CD14-positive monocyte (primary cell): ENCODE measurements at regions not wholly inside any gene's neighbourhood (a gene's known extent, or its start where the extent isn't known, plus 50 kb on each side); places are given as distances from the start of the nearest gene placed in this dataset.

Experiments
- DNase-seq, 3 donors: peaks; one replicate each; pipeline ENCODE4 v3.0.0-alpha.2; 2011 to 2022
- H2AFZ ChIP-seq: 2 replicates; pipeline ENCODE4 v1.6.0; 2012; ENCODE audit warnings: mild to moderate bottlenecking, low read depth, low read length, inconsistent platforms; ENCODE audit not compliant: insufficient read depth, poor library complexity, severe bottlenecking
- H3K27ac ChIP-seq, 2 donors: 1 replicate in 1 of 2; 2 replicates in 1 of 2; pipeline ENCODE4 v1.5.1; 2012 to 2013; ENCODE audit warnings: low read length in 2 of 2, control low read depth in 1 of 2, inconsistent platforms in 1 of 2, low read depth in 1 of 2, mild to moderate bottlenecking in 1 of 2
- H3K27me3 ChIP-seq, 2 donors: one replicate each; pipeline versions ENCODE4 v1.6.0 to v1.6.1; 2011 to 2013; ENCODE audit warnings: low read length in 2 of 2; ENCODE audit not compliant: control insufficient read depth in 2 of 2, insufficient read depth in 2 of 2
- H3K36me3 ChIP-seq, 2 donors: replicated peaks in 1 of 2; 1 replicate in 1 of 2; 2 replicates in 1 of 2; pipeline versions ENCODE4 v1.5.1 to v1.6.1; 2012 to 2013; ENCODE audit warnings: low read length in 2 of 2, control low read depth in 1 of 2, inconsistent platforms in 1 of 2, mild to moderate bottlenecking in 1 of 2; ENCODE audit not compliant: insufficient read depth in 2 of 2, control insufficient read depth in 1 of 2
- H3K4me1 ChIP-seq, 2 donors: 1 replicate in 1 of 2; 2 replicates in 1 of 2; pipeline versions ENCODE4 v1.5.1 to v1.6.1; 2012 to 2013; ENCODE audit warnings: low read length in 2 of 2, control low read depth in 1 of 2, inconsistent platforms in 1 of 2, mild to moderate bottlenecking in 1 of 2, moderate library complexity in 1 of 2; ENCODE audit not compliant: insufficient read depth in 2 of 2, control insufficient read depth in 1 of 2
- H3K4me2 ChIP-seq: replicated peaks from 2 replicates; pipeline ENCODE3; 2012; ENCODE audit warnings: low read length, moderate library complexity, mild to moderate bottlenecking; ENCODE audit not compliant: poor library complexity, severe bottlenecking; ENCODE audit errors: extremely low read depth
- H3K4me3 ChIP-seq, 3 experiments: fragments of 200-600 bp in 1 of 3; sonication (generic) in 1 of 3; replicated peaks in 1 of 3; 1 replicate in 2 of 3; 2 replicates in 1 of 3; pipeline ENCODE4 v1.5.1; 2011 to 2013; ENCODE audit warnings: low read length in 3 of 3, mild to moderate bottlenecking in 3 of 3, control low read depth in 2 of 3, low read depth in 2 of 3, inconsistent platforms in 1 of 3, moderate library complexity in 1 of 3
- H3K79me2 ChIP-seq: 2 replicates; pipeline ENCODE4 v1.6.0; 2012; ENCODE audit warnings: mild to moderate bottlenecking, control low read depth, inconsistent platforms, low read length, moderate library complexity; ENCODE audit not compliant: insufficient read depth
- H3K9ac ChIP-seq: 2 replicates; pipeline ENCODE4 v1.6.0; 2017; ENCODE audit warnings: low read length, mild to moderate bottlenecking; ENCODE audit not compliant: insufficient read depth, poor library complexity, severe bottlenecking
- H3K9me3 ChIP-seq, 2 donors: replicated peaks in 1 of 2; 1 replicate in 1 of 2; 2 replicates in 1 of 2; pipeline versions ENCODE4 v1.5.1 to v1.6.1; 2012 to 2013; ENCODE audit warnings: low read length in 2 of 2, control low read depth in 1 of 2; ENCODE audit not compliant: control insufficient read depth in 1 of 2, insufficient read depth in 1 of 2
- H4K20me1 ChIP-seq: 2 replicates; pipeline ENCODE4 v1.6.0; 2012; ENCODE audit warnings: mild to moderate bottlenecking, low read length, control low read depth, moderate library complexity; ENCODE audit not compliant: insufficient read depth
- H3K27ac Mint-ChIP-seq, 7 donors: one replicate each; pipeline ENCODE4 v1.8.0; 2020; ENCODE audit warnings: mild to moderate bottlenecking in 7 of 7, mixed read lengths in 7 of 7, moderate library complexity in 6 of 7, inconsistent platforms in 2 of 7
- H3K27me3 Mint-ChIP-seq, 3 donors: one replicate each; pipeline ENCODE4 v1.8.0; 2021 to 2022; ENCODE audit warnings: low read depth in 3 of 3, mild to moderate bottlenecking in 3 of 3, mixed read lengths in 3 of 3, moderate library complexity in 3 of 3, inconsistent platforms in 1 of 3
- H3K36me3 Mint-ChIP-seq, 2 donors: one replicate each; pipeline ENCODE4 v1.8.0; 2020; ENCODE audit warnings: mixed read lengths in 2 of 2, inconsistent platforms in 1 of 2, mild to moderate bottlenecking in 1 of 2
- H3K4me1 Mint-ChIP-seq: one replicate; pipeline ENCODE4 v1.8.0; 2020; ENCODE audit warnings: mild to moderate bottlenecking, mixed read lengths
- H3K4me3 Mint-ChIP-seq, 2 donors: one replicate each; pipeline ENCODE4 v1.8.0; 2020; ENCODE audit warnings: mild to moderate bottlenecking in 2 of 2, mixed read lengths in 2 of 2, moderate library complexity in 1 of 2
- H3K9me3 Mint-ChIP-seq, 7 donors: one replicate each; pipeline ENCODE4 v1.8.0; 2020 to 2022; ENCODE audit warnings: mixed read lengths in 7 of 7, mild to moderate bottlenecking in 6 of 7, moderate library complexity in 6 of 7, inconsistent platforms in 2 of 7
- WGBS: methylation state at CpG from one replicate; pipeline ENCODE4 v1.1.5; 2013; ENCODE audit warnings: missing lambda C conversion rate; ENCODE audit not compliant: insufficient coverage; 5-methylcytosine and 5-hydroxymethylcytosine counted together
- intact Hi-C, 2 donors: fragments of 100-400 bp; cut with micrococcal nuclease; formaldehyde crosslinking; loops; one replicate each; pipeline versions ENCODE4 v1.15.0 to v1.15.1; 2023
- TF ChIP-seq, protein P1 (sequence below): fragments of 200-600 bp; IDR thresholded peaks from one replicate; pipeline ENCODE4 v1.8.0; 2022; ENCODE audit warnings: antibody characterized with exemption, mild to moderate bottlenecking

DNA sequence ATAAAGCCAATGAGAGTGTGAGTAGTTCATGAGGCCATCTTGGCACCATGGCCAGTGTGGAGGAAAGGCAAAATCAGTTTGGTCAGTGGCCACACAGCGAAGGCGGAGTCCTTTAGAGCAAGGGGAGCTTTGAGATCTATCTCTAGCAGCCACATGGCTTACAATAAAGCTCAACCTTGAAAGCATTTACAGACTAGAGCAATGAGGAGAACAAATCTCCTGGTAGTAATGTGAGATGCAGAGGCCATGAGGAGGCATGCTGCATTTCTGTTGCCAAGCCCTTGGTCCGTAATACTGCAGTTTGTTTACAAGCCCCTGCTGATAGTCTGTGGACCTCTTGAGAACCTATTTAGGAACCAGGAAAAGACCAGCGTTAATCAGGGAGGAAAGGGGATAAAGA, 381.5 kb upstream of the C2CD4B start:
- H3K4me1 Mint-ChIP-seq = no peaks in the 10 kb centered on the region
- H3K27ac Mint-ChIP-seq = no peak overlapping the region
- Histone ChIP-seq H3K4me3 (no peak overlapping the region), H3K9me3 (no peaks in the 10 kb centered on the region), H4K20me1 (no peaks in the 10 kb centered on the region), H3K4me2 (no peak overlapping the region), H3K27me3 (no peaks in the 10 kb centered on the region), H3K9ac (no peak overlapping the region), H3K4me1 (no peaks in the 10 kb centered on the region), H2AFZ (no peak overlapping the region), H3K27ac (no peak overlapping the region), H3K79me2 (no peaks in the 10 kb centered on the region), H3K36me3 (no peaks in the 10 kb centered on the region)
- WGBS = 85% methylated on average over 2 of the region's 4 CpGs
- peaks cover 0 to 2% (median 2%) of the 10 kb centered on the region in 3 donors for H3K27me3 Mint-ChIP-seq
- TF ChIP-seq, protein P1, sequence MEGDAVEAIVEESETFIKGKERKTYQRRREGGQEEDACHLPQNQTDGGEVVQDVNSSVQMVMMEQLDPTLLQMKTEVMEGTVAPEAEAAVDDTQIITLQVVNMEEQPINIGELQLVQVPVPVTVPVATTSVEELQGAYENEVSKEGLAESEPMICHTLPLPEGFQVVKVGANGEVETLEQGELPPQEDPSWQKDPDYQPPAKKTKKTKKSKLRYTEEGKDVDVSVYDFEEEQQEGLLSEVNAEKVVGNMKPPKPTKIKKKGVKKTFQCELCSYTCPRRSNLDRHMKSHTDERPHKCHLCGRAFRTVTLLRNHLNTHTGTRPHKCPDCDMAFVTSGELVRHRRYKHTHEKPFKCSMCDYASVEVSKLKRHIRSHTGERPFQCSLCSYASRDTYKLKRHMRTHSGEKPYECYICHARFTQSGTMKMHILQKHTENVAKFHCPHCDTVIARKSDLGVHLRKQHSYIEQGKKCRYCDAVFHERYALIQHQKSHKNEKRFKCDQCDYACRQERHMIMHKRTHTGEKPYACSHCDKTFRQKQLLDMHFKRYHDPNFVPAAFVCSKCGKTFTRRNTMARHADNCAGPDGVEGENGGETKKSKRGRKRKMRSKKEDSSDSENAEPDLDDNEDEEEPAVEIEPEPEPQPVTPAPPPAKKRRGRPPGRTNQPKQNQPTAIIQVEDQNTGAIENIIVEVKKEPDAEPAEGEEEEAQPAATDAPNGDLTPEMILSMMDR = no peak
- H3K36me3 Mint-ChIP-seq = no peaks in the 10 kb centered on the region
- no peak overlapping the region for H3K4me3 Mint-ChIP-seq
- intact Hi-C loops = no loop called here
- no peak for DNase-seq
- H3K9me3 Mint-ChIP-seq = peaks cover 0 to 6% (median 3%) of the 10 kb centered on the region in 7 donors

DNA sequence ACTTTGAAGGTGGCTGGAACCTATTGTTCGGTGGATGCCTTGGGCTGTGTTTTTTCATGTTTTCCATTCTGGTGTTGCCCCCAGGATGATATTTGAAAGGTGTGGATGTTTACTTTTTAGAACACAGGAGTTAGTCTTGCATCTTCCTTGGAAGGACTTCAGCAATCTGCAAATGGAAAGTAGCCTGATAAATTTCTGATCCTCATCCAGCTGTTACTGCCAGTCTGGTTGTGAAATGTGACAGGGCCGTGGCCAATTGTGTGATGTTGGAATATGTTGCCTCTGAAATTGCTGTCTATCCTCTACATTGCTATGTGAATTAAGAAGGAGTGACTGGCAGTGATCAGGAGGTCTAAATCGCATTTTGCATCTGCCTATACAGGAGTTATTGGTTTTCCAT, 382.5 kb upstream of the C2CD4B start:
- Histone ChIP-seq H3K4me3 (no peak overlapping the region), H3K9ac (no peak overlapping the region), H4K20me1 (no peaks in the 10 kb centered on the region), H2AFZ (no peak overlapping the region), H3K4me2 (no peak overlapping the region), H3K27me3 (no peaks in the 10 kb centered on the region), H3K9me3 (no peaks in the 10 kb centered on the region), H3K79me2 (no peaks in the 10 kb centered on the region), H3K4me1 (no peaks in the 10 kb centered on the region), H3K36me3 (no peaks in the 10 kb centered on the region), H3K27ac (no peak overlapping the region)
- Mint-ChIP-seq H3K27me3 (peaks cover 0 to 2% (median 2%) of the 10 kb centered on the region in 3 donors), H3K4me3 (no peak overlapping the region), H3K27ac (no peak overlapping the region), H3K9me3 (peaks cover 0 to 6% (median 3%) of the 10 kb centered on the region in 7 donors), H3K4me1 (no peaks in the 10 kb centered on the region), H3K36me3 (no peaks in the 10 kb centered on the region)
- no peak for DNase-seq
- 100% methylated on average over 1 of the region's 3 CpGs for WGBS
- TF ChIP-seq, protein P1 = no peak
- intact Hi-C loops = no loop called here
